ENCODE measurements at regions not wholly inside any gene's neighbourhood (a gene's known extent, or its start where the extent isn't known, plus 50 kb on each side); places are given as distances from the start of the nearest gene placed in this dataset.

- Histone ChIP-seq H3K27me3 (ENCODE audit: insufficient read depth, low read length) (no peaks in the 10 kb centered on the region; the same call in 1 of the 2 replicates), H3K36me3 (ENCODE audit: control insufficient read depth in 1 of 2, insufficient read depth in 2 of 2, low read length in 2 of 2) (no peaks in the 10 kb centered on the region), H3K9me3 (ENCODE audit: control insufficient read depth in 1 of 2, insufficient read depth in 1 of 2, low read depth in 1 of 2, low read length in 2 of 2) (no peaks in the 10 kb centered on the region), H4K20me1 (ENCODE audit: insufficient read depth) (no peaks in the 10 kb centered on the region), H3K79me2 (ENCODE audit: insufficient read depth, low read length) (no peaks in the 10 kb centered on the region), H3K9ac (ENCODE audit: low read length) (no peak overlapping the region), H3K27ac (ENCODE audit: low read depth, low read length) (no peak overlapping the region), H3K4me2 (ENCODE audit: low read length) (no peak overlapping the region), H3K4me3 (replicated peaks in 1 of 2; ENCODE audit: low read depth in 1 of 2, low read length in 2 of 2) (no peak overlapping the region), H3K4me1 (ENCODE audit: control insufficient read depth in 1 of 2, insufficient read depth in 2 of 2, low read length in 2 of 2) (no peaks in the 10 kb centered on the region), H2AFZ (ENCODE audit: low read depth, low read length, poor library complexity, severe bottlenecking) (no peak overlapping the region), H3K9me2 (ENCODE audit: insufficient read depth) (no peaks in the 10 kb centered on the region)
- no peak for TF ChIP-seq ATF3 (IDR thresholded peaks at IDR 0.05)
- TF ChIP-seq EZH2phosphoT487 (IDR thresholded peaks at IDR 0.05; ENCODE audit: borderline replicate concordance): no peak
- no peak for TF ChIP-seq JUND (IDR thresholded peaks at IDR 0.05)
- TF ChIP-seq, protein P1, sequence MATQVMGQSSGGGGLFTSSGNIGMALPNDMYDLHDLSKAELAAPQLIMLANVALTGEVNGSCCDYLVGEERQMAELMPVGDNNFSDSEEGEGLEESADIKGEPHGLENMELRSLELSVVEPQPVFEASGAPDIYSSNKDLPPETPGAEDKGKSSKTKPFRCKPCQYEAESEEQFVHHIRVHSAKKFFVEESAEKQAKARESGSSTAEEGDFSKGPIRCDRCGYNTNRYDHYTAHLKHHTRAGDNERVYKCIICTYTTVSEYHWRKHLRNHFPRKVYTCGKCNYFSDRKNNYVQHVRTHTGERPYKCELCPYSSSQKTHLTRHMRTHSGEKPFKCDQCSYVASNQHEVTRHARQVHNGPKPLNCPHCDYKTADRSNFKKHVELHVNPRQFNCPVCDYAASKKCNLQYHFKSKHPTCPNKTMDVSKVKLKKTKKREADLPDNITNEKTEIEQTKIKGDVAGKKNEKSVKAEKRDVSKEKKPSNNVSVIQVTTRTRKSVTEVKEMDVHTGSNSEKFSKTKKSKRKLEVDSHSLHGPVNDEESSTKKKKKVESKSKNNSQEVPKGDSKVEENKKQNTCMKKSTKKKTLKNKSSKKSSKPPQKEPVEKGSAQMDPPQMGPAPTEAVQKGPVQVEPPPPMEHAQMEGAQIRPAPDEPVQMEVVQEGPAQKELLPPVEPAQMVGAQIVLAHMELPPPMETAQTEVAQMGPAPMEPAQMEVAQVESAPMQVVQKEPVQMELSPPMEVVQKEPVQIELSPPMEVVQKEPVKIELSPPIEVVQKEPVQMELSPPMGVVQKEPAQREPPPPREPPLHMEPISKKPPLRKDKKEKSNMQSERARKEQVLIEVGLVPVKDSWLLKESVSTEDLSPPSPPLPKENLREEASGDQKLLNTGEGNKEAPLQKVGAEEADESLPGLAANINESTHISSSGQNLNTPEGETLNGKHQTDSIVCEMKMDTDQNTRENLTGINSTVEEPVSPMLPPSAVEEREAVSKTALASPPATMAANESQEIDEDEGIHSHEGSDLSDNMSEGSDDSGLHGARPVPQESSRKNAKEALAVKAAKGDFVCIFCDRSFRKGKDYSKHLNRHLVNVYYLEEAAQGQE (IDR thresholded peaks at IDR 0.05; ENCODE audit: low read depth): no peak
- no peak for TF ChIP-seq EZH2 (IDR thresholded peaks at IDR 0.05)
- no peak for TF ChIP-seq CTCF (IDR thresholded peaks at IDR 0.05 in 2 of 3, conservative IDR thresholded peaks at IDR 0.05 in 1 of 3; ENCODE audit: borderline replicate concordance in 1 of 3, insufficient read depth in 1 of 3, low read depth in 2 of 3, low read length in 2 of 3)
- no peak for DNase-seq (ENCODE audit: low read depth, low spot score)
- BruUV-seq (replicated peaks): no TSS peak
- intact Hi-C loops (cut with micrococcal nuclease): no loop called here
- ChIA-PET CTCF (no interaction called here), RAD21 (ENCODE audit: low non-redundant PET in 1 of 2, low total read pairs in 2 of 2, uncharacterized antibody in 2 of 2, unreplicated experiment in 2 of 2) (no interaction called here), POLR2A (no interaction called here)
- ATAC-seq: no peak
Observed at GRCh38 chr10:43944381-43945093, 295.9 kb upstream of the ZNF32 start.

All from HCT116 (cell line).